H1 (cell line): ENCODE measurements at regions not wholly inside any gene's neighbourhood (a gene's known extent, or its start where the extent isn't known, plus 50 kb on each side); places are given as distances from the start of the nearest gene placed in this dataset.

Experiments used
- CTCF ChIA-PET: fragments of 300-600 bp; sonication (Branson Sonifier 250); formaldehyde crosslinking; loops from one replicate; lab custom pipeline; 2021; ENCODE audit not compliant: partially characterized antibody; lab: Charles Lee
- POLR2A ChIA-PET: fragments of 300-600 bp; sonication (Branson Sonifier 250); formaldehyde crosslinking; loops from one replicate; lab custom pipeline; 2021; ENCODE audit warnings: inconsistent platforms; ENCODE audit not compliant: partially characterized antibody; lab: Charles Lee
- DNase-seq, 2 experiments: peaks; one replicate each; pipeline versions ENCODE4 v3.0.0 to v3.0.0-alpha.2; 2010 to 2022; ENCODE audit warnings: low spot score in 2 of 2, low read depth in 1 of 2, mixed read lengths in 1 of 2
- FAIRE-seq: peaks from 2 replicates; lab custom pipeline; 2011; peaks lifted over from hg19 to GRCh38; lab: Jason Lieb, UNC
- H2AFZ ChIP-seq: 2 replicates; pipeline ENCODE4 v1.8.1; 2012; ENCODE audit warnings: low read length, inconsistent platforms
- H2AK5ac ChIP-seq: 2 replicates; pipeline ENCODE4 v1.6.1; 2013; ENCODE audit warnings: low read depth, low read length
- H2BK120ac ChIP-seq: replicated peaks from 2 replicates; pipeline ENCODE3; 2013; ENCODE audit warnings: low read depth, low read length, inconsistent platforms
- H2BK12ac ChIP-seq: 2 replicates; pipeline ENCODE4 v1.6.1; 2013; ENCODE audit warnings: low read depth, low read length
- H2BK15ac ChIP-seq: 2 replicates; pipeline ENCODE4 v1.6.1; 2013; ENCODE audit warnings: low read length
- H2BK20ac ChIP-seq: 2 replicates; pipeline ENCODE4 v1.6.1; 2013; ENCODE audit warnings: low read length
- H2BK5ac ChIP-seq: 2 replicates; pipeline ENCODE4 v1.6.1; 2013; ENCODE audit warnings: low read depth, low read length
- H3K14ac ChIP-seq: 2 replicates; pipeline ENCODE4 v1.6.1; 2013; ENCODE audit warnings: inconsistent platforms; ENCODE audit not compliant: insufficient read length
- H3K18ac ChIP-seq: 2 replicates; pipeline ENCODE4 v1.6.1; 2013; ENCODE audit warnings: low read length; ENCODE audit errors: extremely low read depth
- H3K23ac ChIP-seq: 2 replicates; pipeline ENCODE4 v1.6.1; 2013; ENCODE audit warnings: inconsistent platforms; ENCODE audit not compliant: insufficient read length
- H3K23me2 ChIP-seq: 2 replicates; pipeline ENCODE4 v1.6.1; 2013; ENCODE audit warnings: low read depth, low read length
- H3K27ac ChIP-seq: 2 replicates; pipeline ENCODE4 v1.6.1; 2011; ENCODE audit warnings: low read depth, low read length, inconsistent platforms
- H3K27me3 ChIP-seq, 4 experiments: replicated peaks in 1 of 4; 1 replicate in 1 of 4; 2 replicates in 3 of 4; pipeline versions ENCODE4 v1.6.1 to v1.8.1; 2011 to 2013; ENCODE audit warnings: low read length in 3 of 4, mild to moderate bottlenecking in 3 of 4, inconsistent platforms in 2 of 4, mixed read lengths in 2 of 4, moderate library complexity in 1 of 4; ENCODE audit not compliant: control insufficient read depth in 3 of 4, insufficient read depth in 3 of 4; ENCODE audit errors: extremely low read depth in 1 of 4
- H3K36me3 ChIP-seq, 4 experiments: 2 replicates each; pipeline versions ENCODE4 v1.6.1 to v1.8.1; 2011 to 2013; ENCODE audit warnings: mild to moderate bottlenecking in 4 of 4, low read length in 3 of 4, moderate library complexity in 2 of 4, control low read depth in 1 of 4, inconsistent platforms in 1 of 4; ENCODE audit not compliant: insufficient read depth in 4 of 4, control insufficient read depth in 2 of 4
- H3K4ac ChIP-seq: replicated peaks from 2 replicates; pipeline ENCODE3; 2013; ENCODE audit warnings: low read length, low read depth, mixed read lengths, inconsistent platforms; ENCODE audit not compliant: insufficient read length
- H3K4me1 ChIP-seq, 4 experiments: replicated peaks in 1 of 4; 1 replicate in 1 of 4; 2 replicates in 3 of 4; pipeline versions ENCODE4 v1.6.1 to v1.8.1; 2011 to 2013; ENCODE audit warnings: low read length in 3 of 4, inconsistent platforms in 2 of 4, mixed read lengths in 1 of 4; ENCODE audit not compliant: insufficient read depth in 4 of 4, control insufficient read depth in 3 of 4
- H3K4me2 ChIP-seq, 2 experiments: 2 replicates each; pipeline versions ENCODE4 v1.6.1 to v1.8.1; 2011 to 2013; ENCODE audit warnings: low read depth in 2 of 2, low read length in 2 of 2, control low read depth in 1 of 2, inconsistent platforms in 1 of 2, mild to moderate bottlenecking in 1 of 2; ENCODE audit not compliant: insufficient read depth in 1 of 2
- H3K4me3 ChIP-seq, 4 experiments: fragments of 200-600, 300-600 bp in 1 of 4; sonication (generic), shearing (Covaris generic), sonication (Bioruptor Twin) in 1 of 4; 2 replicates each; pipeline versions ENCODE4 v1.5.1 to v1.8.1; 2011 to 2016; ENCODE audit warnings: low read length in 4 of 4, low read depth in 3 of 4, control low read depth in 2 of 4, inconsistent platforms in 2 of 4, mild to moderate bottlenecking in 2 of 4, mixed read lengths in 1 of 4, moderate library complexity in 1 of 4; ENCODE audit not compliant: insufficient read depth in 2 of 4; ENCODE audit errors: extremely low read depth in 1 of 4
- H3K56ac ChIP-seq: replicated peaks from 2 replicates; pipeline ENCODE3; 2013; ENCODE audit warnings: low read depth, mild to moderate bottlenecking, mixed read lengths, low read length, inconsistent platforms; ENCODE audit not compliant: insufficient read length
- H3K79me1 ChIP-seq: 2 replicates; pipeline ENCODE4 v1.6.1; 2013; ENCODE audit warnings: low read depth, low read length, control low read depth
- H3K79me2 ChIP-seq, 2 experiments: 2 replicates each; pipeline versions ENCODE4 v1.6.1 to v1.8.1; 2012 to 2013; ENCODE audit warnings: low read length in 2 of 2, mild to moderate bottlenecking in 2 of 2, inconsistent platforms in 1 of 2; ENCODE audit not compliant: insufficient read depth in 2 of 2, control insufficient read depth in 1 of 2
- H3K9ac ChIP-seq, 4 experiments: replicated peaks in 1 of 4; 1 replicate in 1 of 4; 2 replicates in 3 of 4; pipeline versions ENCODE4 v1.6.1 to v1.8.1; 2011 to 2013; ENCODE audit warnings: low read depth in 3 of 4, low read length in 3 of 4, control low read depth in 2 of 4, mild to moderate bottlenecking in 2 of 4, moderate library complexity in 2 of 4, inconsistent platforms in 1 of 4; ENCODE audit errors: extremely low read depth in 1 of 4
- H3K9me3 ChIP-seq, 2 experiments: 2 replicates each; pipeline versions ENCODE4 v1.6.1 to v1.8.1; 2012 to 2013; ENCODE audit warnings: mild to moderate bottlenecking in 2 of 2, moderate library complexity in 2 of 2, control low read depth in 1 of 2, inconsistent platforms in 1 of 2, low read depth in 1 of 2, low read length in 1 of 2, mixed read lengths in 1 of 2; ENCODE audit not compliant: insufficient read depth in 2 of 2
- H4K20me1 ChIP-seq, 2 experiments: replicated peaks in 1 of 2; 2 replicates each; pipeline versions ENCODE3 to v1.8.1; 2011 to 2013; ENCODE audit warnings: inconsistent platforms in 2 of 2, low read length in 2 of 2, mild to moderate bottlenecking in 1 of 2; ENCODE audit not compliant: insufficient read depth in 2 of 2, control insufficient read depth in 1 of 2
- H4K5ac ChIP-seq: 2 replicates; pipeline ENCODE4 v1.6.1; 2013; ENCODE audit warnings: low read length, low read depth, mixed read lengths, inconsistent platforms; ENCODE audit not compliant: insufficient read length
- H4K8ac ChIP-seq: 2 replicates; pipeline ENCODE4 v1.8.0; 2013; ENCODE audit warnings: mild to moderate bottlenecking, moderate library complexity, low read length, inconsistent platforms; ENCODE audit not compliant: insufficient read depth; ENCODE audit errors: extremely low read depth
- H4K91ac ChIP-seq: replicated peaks from 2 replicates; pipeline ENCODE3; 2013; ENCODE audit warnings: low read length, mixed read lengths, inconsistent platforms; ENCODE audit not compliant: insufficient read length
- ATF3 ChIP-seq: IDR thresholded peaks from 2 replicates; pipeline ENCODE4 v1.6.1; 2011; ENCODE audit warnings: low read depth, mild to moderate bottlenecking, low read length; ENCODE audit not compliant: insufficient read depth
- BRCA1 ChIP-seq: IDR thresholded peaks from 2 replicates; pipeline ENCODE4 v1.6.1; 2012; ENCODE audit warnings: low read depth, low read length, improper control_type of control experiment
- CEBPB ChIP-seq: IDR thresholded peaks from 2 replicates; pipeline ENCODE4 v1.6.1; 2012; ENCODE audit warnings: low read depth, low read length
- E2F6 ChIP-seq: IDR thresholded peaks from 2 replicates; pipeline ENCODE4 v1.6.1; 2012; ENCODE audit warnings: inconsistent platforms
- MAX ChIP-seq: IDR thresholded peaks from 2 replicates; pipeline ENCODE4 v1.6.1; 2012; ENCODE audit warnings: inconsistent platforms
- RAD21 ChIP-seq, 2 experiments: IDR thresholded peaks in 1 of 2; conservative IDR thresholded peaks in 1 of 2; 2 replicates each; pipeline ENCODE4 v1.6.1; 2011; ENCODE audit warnings: low read depth in 2 of 2, low read length in 2 of 2, improper control_type of control experiment in 1 of 2, inconsistent platforms in 1 of 2, mild to moderate bottlenecking in 1 of 2, moderate library complexity in 1 of 2
- RBBP5 ChIP-seq: IDR thresholded peaks from 2 replicates; pipeline ENCODE4 v1.7.1; 2012; ENCODE audit warnings: low read depth, mild to moderate bottlenecking, inconsistent platforms, low read length, moderate library complexity, borderline replicate concordance
- USF2 ChIP-seq: IDR thresholded peaks from 2 replicates; pipeline ENCODE4 v1.6.1; 2011; ENCODE audit warnings: low read length, improper control_type of control experiment
- YY1 ChIP-seq: IDR thresholded peaks from 2 replicates; pipeline ENCODE4 v1.6.1; 2011; ENCODE audit warnings: low read depth, mild to moderate bottlenecking, low read length
- WGBS, 2 experiments: shearing (Covaris generic) in 1 of 2; methylation state at CpG; one replicate each; pipeline versions ENCODE4 v1.1.6 to v1.1.7; 2013 to 2015; ENCODE audit warnings: low lambda C conversion rate in 2 of 2, mixed read lengths in 2 of 2, inconsistent platforms in 1 of 2, low coverage in 1 of 2, missing lambda C conversion rate in 1 of 2; ENCODE audit not compliant: insufficient replicate concordance in 2 of 2, insufficient coverage in 1 of 2, insufficient read length in 1 of 2; ENCODE audit errors: extremely low coverage in 1 of 2, missing lambda C conversion rate in 1 of 2; 5-methylcytosine and 5-hydroxymethylcytosine counted together

- no peak overlapping the region for H3K4me3 ChIP-seq
- H3K56ac ChIP-seq = no peak overlapping the region
- H4K20me1 ChIP-seq = no peaks in the 10 kb centered on the region
- no peak overlapping the region for H3K14ac ChIP-seq
- no peak overlapping the region for H2BK15ac ChIP-seq
- CTCF ChIA-PET = interaction anchor here (0.6 to 1.4 kb wide), 2 partner anchors 98 to 339 kb away, joined by 3 to 4 read pairs; no protein-coding TSS in a partner anchor
- no peak overlapping the region for H3K9ac ChIP-seq
- no peak overlapping the region for H2BK5ac ChIP-seq
- H3K4me1 ChIP-seq = peaks cover 0 to 3% (median under 1%) of the 10 kb centered on the region in 4 experiments; a peak in 3 of 7 replicates
- no peaks in the 10 kb centered on the region for H3K36me3 ChIP-seq
- H2AK5ac ChIP-seq = no peak overlapping the region
- no peak overlapping the region for H3K23ac ChIP-seq
- H4K91ac ChIP-seq = no peak overlapping the region
- no peak overlapping the region for H2BK20ac ChIP-seq
- H2BK120ac ChIP-seq = no peak overlapping the region
- no peak overlapping the region for H3K4me2 ChIP-seq
- H2AFZ ChIP-seq = no peak overlapping the region
- H3K4ac ChIP-seq = no peak overlapping the region
- FAIRE-seq (peak; percentile 13), DNase-seq (no peak)
- H3K9me3 ChIP-seq = no peaks in the 10 kb centered on the region
- POLR2A ChIA-PET = no interaction called here
- H3K18ac ChIP-seq = no peak overlapping the region; the same call in none of the 2 replicates
- H4K8ac ChIP-seq = no peak overlapping the region
- no peaks in the 10 kb centered on the region for H3K79me1 ChIP-seq
- no peaks in the 10 kb centered on the region for H3K23me2 ChIP-seq
- no peaks in the 10 kb centered on the region for H3K27me3 ChIP-seq
- H4K5ac ChIP-seq = no peak overlapping the region
- no peak overlapping the region for H3K27ac ChIP-seq
- H2BK12ac ChIP-seq = peak overlapping the region; percentile 68; the same call in 1 of the 2 replicates
- no peaks in the 10 kb centered on the region for H3K79me2 ChIP-seq
- WGBS, 2 experiments = 87% methylated on average over 11 of the region's 11 CpGs; no CpG with 5 or more reads in 1 of the 2 experiments
- TF ChIP-seq CEBPB = no peak
- peak; percentile 77 for TF ChIP-seq E2F6
- no peak for TF ChIP-seq BRCA1
- TF ChIP-seq RAD21 (IDR thresholded peaks at IDR 0.05 in 1 of 2, conservative IDR thresholded peaks at IDR 0.05 in 1 of 2; ENCODE audit: low read depth in 2 of 2, low read length in 2 of 2) = peak in 1 of 2 experiments; percentile 14; a peak in 1 of 4 replicates
- TF ChIP-seq USF2 = peak; percentile 52
- peak; percentile 77 for TF ChIP-seq MAX
- TF ChIP-seq YY1 = no peak
- TF ChIP-seq RBBP5 = no peak
- no peak for TF ChIP-seq ATF3
Observed at GRCh38 chr7:156544919-156545715, 95.5 kb upstream of the RNF32 start.
